Astrocyte (in vitro differentiated cells and primary cell): ENCODE measurements at regions not wholly inside any gene's neighbourhood (a gene's known extent, or its start where the extent isn't known, plus 50 kb on each side); places are given as distances from the start of the nearest gene placed in this dataset.

Experiments
- EZH2 ChIP-seq: IDR thresholded peaks from 2 replicates; pipeline ENCODE4 v1.6.1; 2012; ENCODE audit warnings: mild to moderate bottlenecking, low read length, inconsistent platforms; ENCODE audit not compliant: insufficient read depth
- TF ChIP-seq, protein P1 (sequence below): IDR thresholded peaks from 2 replicates; pipeline ENCODE4 v1.5.1; 2011; ENCODE audit warnings: low read depth, mild to moderate bottlenecking, inconsistent platforms, low read length, moderate library complexity; ENCODE audit not compliant: insufficient read depth

DNA sequence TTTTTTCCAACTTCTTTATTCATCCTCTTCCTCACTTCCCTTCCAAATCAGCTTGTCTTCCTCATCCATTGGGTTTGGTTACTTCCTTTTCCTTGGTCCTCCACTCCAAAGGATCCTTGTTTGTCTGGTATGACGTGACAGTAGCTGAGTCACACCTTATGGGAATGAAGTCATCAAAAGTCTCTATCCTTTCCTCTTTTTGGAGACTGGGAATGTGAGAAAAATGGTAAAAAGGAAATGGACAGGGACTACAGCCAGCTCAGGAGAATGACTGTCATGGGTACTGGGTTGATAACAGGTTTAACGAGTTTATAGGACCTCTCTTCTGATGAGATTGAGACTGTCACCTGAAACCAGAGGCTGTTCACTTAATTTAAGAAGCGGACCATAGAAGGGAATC is 76.2 kb upstream of the MYO10 start:
- TF ChIP-seq, protein P1, sequence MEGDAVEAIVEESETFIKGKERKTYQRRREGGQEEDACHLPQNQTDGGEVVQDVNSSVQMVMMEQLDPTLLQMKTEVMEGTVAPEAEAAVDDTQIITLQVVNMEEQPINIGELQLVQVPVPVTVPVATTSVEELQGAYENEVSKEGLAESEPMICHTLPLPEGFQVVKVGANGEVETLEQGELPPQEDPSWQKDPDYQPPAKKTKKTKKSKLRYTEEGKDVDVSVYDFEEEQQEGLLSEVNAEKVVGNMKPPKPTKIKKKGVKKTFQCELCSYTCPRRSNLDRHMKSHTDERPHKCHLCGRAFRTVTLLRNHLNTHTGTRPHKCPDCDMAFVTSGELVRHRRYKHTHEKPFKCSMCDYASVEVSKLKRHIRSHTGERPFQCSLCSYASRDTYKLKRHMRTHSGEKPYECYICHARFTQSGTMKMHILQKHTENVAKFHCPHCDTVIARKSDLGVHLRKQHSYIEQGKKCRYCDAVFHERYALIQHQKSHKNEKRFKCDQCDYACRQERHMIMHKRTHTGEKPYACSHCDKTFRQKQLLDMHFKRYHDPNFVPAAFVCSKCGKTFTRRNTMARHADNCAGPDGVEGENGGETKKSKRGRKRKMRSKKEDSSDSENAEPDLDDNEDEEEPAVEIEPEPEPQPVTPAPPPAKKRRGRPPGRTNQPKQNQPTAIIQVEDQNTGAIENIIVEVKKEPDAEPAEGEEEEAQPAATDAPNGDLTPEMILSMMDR: no peak
- no peak for TF ChIP-seq EZH2
